Fibroblast of skin of abdomen (primary cell): ENCODE measurements at regions not wholly inside any gene's neighbourhood (a gene's known extent, or its start where the extent isn't known, plus 50 kb on each side); places are given as distances from the start of the nearest gene placed in this dataset.

Experiments used
- DNase-seq: peaks from one replicate; pipeline ENCODE4 v3.0.0-alpha.2; 2013

GRCh38 chr20:4095639-4096038, 53.0 kb upstream of the SMOX start:
- DNase-seq, result no peak

- peak; percentile 58 for DNase-seq
Measured at GRCh38 chr20:4091490-4092479, 56.8 kb upstream of the SMOX start.

GRCh38 chr20:4090756-4091489, 57.7 kb upstream of the SMOX start:
- peak; percentile 92 for DNase-seq

- no peak for DNase-seq
Measured at GRCh38 chr20:4089756-4090487, 58.7 kb upstream of the SMOX start.

GRCh38 chr20:4088766-4089165, 59.9 kb upstream of the SMOX start:
- no peak for DNase-seq

- peak; percentile 46 for DNase-seq
Measured at GRCh38 chr20:4087923-4088322, 60.7 kb upstream of the SMOX start.

GRCh38 chr20:4086771-4087687, 61.6 kb upstream of the SMOX start:
- no peak for DNase-seq

- no peak for DNase-seq
Measured at GRCh38 chr20:4084721-4085120, 63.9 kb upstream of the SMOX start.

GRCh38 chr20:4084096-4084495, 64.5 kb upstream of the SMOX start:
- no peak for DNase-seq

- no peak for DNase-seq
Measured at GRCh38 chr20:4083098-4083865, 65.3 kb upstream of the SMOX start.

- DNase-seq, result peak; percentile 78
Measured at GRCh38 chr20:4082406-4083097, 66.1 kb upstream of the SMOX start.

GRCh38 chr20:4081421-4081820, 66.1 kb upstream of the RNF24 start:
- DNase-seq, result peak; percentile 16

GRCh38 chr20:4076671-4077070, 61.3 kb upstream of the RNF24 start:
- DNase-seq, result peak; percentile 93

GRCh38 chr20:4076033-4076432, 60.7 kb upstream of the RNF24 start:
- DNase-seq, result peak; percentile 18

- DNase-seq, result no peak
Measured at GRCh38 chr20:4074877-4075455, 59.6 kb upstream of the RNF24 start.

GRCh38 chr20:4073852-4074741, 58.7 kb upstream of the RNF24 start:
- no peak for DNase-seq

- no peak for DNase-seq
Measured at GRCh38 chr20:4071178-4071693, 55.9 kb upstream of the RNF24 start.

- no peak for DNase-seq
Measured at GRCh38 chr20:4070323-4071177, 55.2 kb upstream of the RNF24 start.
